HL-60 (cell line): ENCODE measurements at regions not wholly inside any gene's neighbourhood (a gene's known extent, or its start where the extent isn't known, plus 50 kb on each side); places are given as distances from the start of the nearest gene placed in this dataset.

Source experiments
- GABPA ChIP-seq: IDR thresholded peaks from 2 replicates; pipeline ENCODE4 v1.6.1; 2012; ENCODE audit warnings: low read depth
- POLR2AphosphoS5 ChIP-seq: IDR thresholded peaks from 2 replicates; pipeline ENCODE4 v1.6.1; 2012; ENCODE audit warnings: low read depth
- TF ChIP-seq, protein P1 (sequence below): IDR thresholded peaks from one replicate; pipeline ENCODE4 v1.5.1; 2011; ENCODE audit warnings: low read length, control low read depth, inconsistent platforms; ENCODE audit not compliant: insufficient read depth

DNA sequence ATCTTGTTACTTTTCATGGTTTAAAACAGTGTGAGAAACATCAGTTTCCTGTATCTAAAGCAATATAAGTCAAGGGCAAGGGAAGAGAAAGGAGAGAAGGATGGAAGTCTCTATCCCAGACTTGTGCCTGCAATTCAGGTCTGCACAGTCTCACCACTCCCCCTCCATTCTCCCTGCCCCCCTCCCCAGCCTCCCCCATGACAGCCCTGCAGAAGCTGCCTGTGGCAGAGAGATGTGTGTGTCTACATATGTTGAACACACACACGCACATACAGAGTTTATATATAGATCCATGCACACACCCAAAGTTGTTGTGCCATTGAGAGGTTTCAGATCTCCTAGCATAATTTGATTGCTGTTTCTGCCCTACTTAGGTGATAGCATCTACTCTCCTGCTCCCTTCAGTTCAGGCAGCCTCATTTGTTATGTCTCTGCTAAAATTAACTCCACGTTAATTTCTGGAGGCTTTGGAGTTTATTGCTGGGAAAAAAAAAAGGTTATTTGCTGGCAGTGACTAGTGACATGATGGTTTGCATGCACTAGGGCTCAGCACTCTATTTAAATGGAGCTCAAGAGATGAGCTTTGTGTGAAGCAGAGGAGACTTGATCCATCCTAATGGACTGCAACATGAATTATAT is 124.9 kb upstream of the SMYD2 start:
- TF ChIP-seq, protein P1, sequence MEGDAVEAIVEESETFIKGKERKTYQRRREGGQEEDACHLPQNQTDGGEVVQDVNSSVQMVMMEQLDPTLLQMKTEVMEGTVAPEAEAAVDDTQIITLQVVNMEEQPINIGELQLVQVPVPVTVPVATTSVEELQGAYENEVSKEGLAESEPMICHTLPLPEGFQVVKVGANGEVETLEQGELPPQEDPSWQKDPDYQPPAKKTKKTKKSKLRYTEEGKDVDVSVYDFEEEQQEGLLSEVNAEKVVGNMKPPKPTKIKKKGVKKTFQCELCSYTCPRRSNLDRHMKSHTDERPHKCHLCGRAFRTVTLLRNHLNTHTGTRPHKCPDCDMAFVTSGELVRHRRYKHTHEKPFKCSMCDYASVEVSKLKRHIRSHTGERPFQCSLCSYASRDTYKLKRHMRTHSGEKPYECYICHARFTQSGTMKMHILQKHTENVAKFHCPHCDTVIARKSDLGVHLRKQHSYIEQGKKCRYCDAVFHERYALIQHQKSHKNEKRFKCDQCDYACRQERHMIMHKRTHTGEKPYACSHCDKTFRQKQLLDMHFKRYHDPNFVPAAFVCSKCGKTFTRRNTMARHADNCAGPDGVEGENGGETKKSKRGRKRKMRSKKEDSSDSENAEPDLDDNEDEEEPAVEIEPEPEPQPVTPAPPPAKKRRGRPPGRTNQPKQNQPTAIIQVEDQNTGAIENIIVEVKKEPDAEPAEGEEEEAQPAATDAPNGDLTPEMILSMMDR: no peak
- TF ChIP-seq POLR2AphosphoS5 (no peak), GABPA (no peak)
